ENCODE measurements at regions not wholly inside any gene's neighbourhood (a gene's known extent, or its start where the extent isn't known, plus 50 kb on each side); places are given as distances from the start of the nearest gene placed in this dataset.
"Not testable (repeated sequence)": the region's sequence is repeated elsewhere in the genome, so short reads cannot be mapped to it uniquely, and the experiment has no call there.

- no peak overlapping the region for H3K9ac ChIP-seq (ENCODE audit: low read depth, low read length)
- H3K27me3 ChIP-seq (ENCODE audit: insufficient read depth, low read length) = peaks cover 13% of the 10 kb centered on the region
- WGBS = 96% methylated on average over 5 of the region's 5 CpGs
- no peaks in the 10 kb centered on the region for H3K36me3 ChIP-seq (ENCODE audit: insufficient read depth, low read length)
- peaks cover 12% of the 10 kb centered on the region; the same call in 1 of the 2 replicates for H3K9me3 ChIP-seq (ENCODE audit: insufficient read depth, low read depth, low read length)
- no peak overlapping the region for H3K4me3 ChIP-seq (ENCODE audit: low read length)
- no peak overlapping the region for H3K27ac ChIP-seq (ENCODE audit: low read depth, low read length)
- peaks cover 7% of the 10 kb centered on the region; the same call in 1 of the 2 replicates for H3K4me1 ChIP-seq (ENCODE audit: insufficient read depth, low read length)
Observed at GRCh38 chr15:89015412-89016097, 72.7 kb upstream of the ABHD2 start.

GRCh38 chr15:89016549-89017041 is 71.7 kb upstream of the ABHD2 start:
- Histone ChIP-seq H3K27ac (ENCODE audit: low read depth, low read length) (no peak overlapping the region), H3K9me3 (ENCODE audit: insufficient read depth, low read depth, low read length) (peaks cover 12% of the 10 kb centered on the region; the same call in 1 of the 2 replicates), H3K36me3 (ENCODE audit: insufficient read depth, low read length) (no peaks in the 10 kb centered on the region), H3K27me3 (ENCODE audit: insufficient read depth, low read length) (peaks cover 13% of the 10 kb centered on the region), H3K9ac (ENCODE audit: low read depth, low read length) (no peak overlapping the region), H3K4me3 (ENCODE audit: low read length) (no peak overlapping the region), H3K4me1 (ENCODE audit: insufficient read depth, low read length) (peaks cover 7% of the 10 kb centered on the region; the same call in 1 of the 2 replicates)
- whole genome bisulfite sequencing = 89% methylated on average over 10 of the region's 10 CpGs

GRCh38 chr15:89017370-89018066 is 70.7 kb upstream of the ABHD2 start:
- peak overlapping the region; percentile 32 for H3K4me3 ChIP-seq (ENCODE audit: low read length)
- 13% methylated on average over 38 of the region's 38 CpGs for WGBS
- H3K9ac ChIP-seq (ENCODE audit: low read depth, low read length) = no peak overlapping the region; the same call in 1 of the 2 replicates
- H3K4me1 ChIP-seq (ENCODE audit: insufficient read depth, low read length) = peaks cover 7% of the 10 kb centered on the region; the same call in 1 of the 2 replicates
- peaks cover 12% of the 10 kb centered on the region; the same call in 1 of the 2 replicates for H3K9me3 ChIP-seq (ENCODE audit: insufficient read depth, low read depth, low read length)
- H3K36me3 ChIP-seq (ENCODE audit: insufficient read depth, low read length) = no peaks in the 10 kb centered on the region
- no peak overlapping the region for H3K27ac ChIP-seq (ENCODE audit: low read depth, low read length)
- peaks cover 13% of the 10 kb centered on the region for H3K27me3 ChIP-seq (ENCODE audit: insufficient read depth, low read length)

- peaks cover 9% of the 10 kb centered on the region; the same call in 1 of the 2 replicates for H3K9me3 ChIP-seq (ENCODE audit: insufficient read depth, low read depth, low read length)
- H3K27ac ChIP-seq (ENCODE audit: low read depth, low read length) = no peak overlapping the region
- H3K4me3 ChIP-seq (ENCODE audit: low read length) = no peak overlapping the region
- 90% methylated on average over 7 of the region's 7 CpGs for WGBS
- no peak overlapping the region for H3K9ac ChIP-seq (ENCODE audit: low read depth, low read length)
- H3K36me3 ChIP-seq (ENCODE audit: insufficient read depth, low read length) = no peaks in the 10 kb centered on the region
- peaks cover 13% of the 10 kb centered on the region for H3K27me3 ChIP-seq (ENCODE audit: insufficient read depth, low read length)
- peaks cover 7% of the 10 kb centered on the region; the same call in 1 of the 2 replicates for H3K4me1 ChIP-seq (ENCODE audit: insufficient read depth, low read length)
Observed at GRCh38 chr15:89018207-89018606, 70.0 kb upstream of the ABHD2 start.

DNA sequence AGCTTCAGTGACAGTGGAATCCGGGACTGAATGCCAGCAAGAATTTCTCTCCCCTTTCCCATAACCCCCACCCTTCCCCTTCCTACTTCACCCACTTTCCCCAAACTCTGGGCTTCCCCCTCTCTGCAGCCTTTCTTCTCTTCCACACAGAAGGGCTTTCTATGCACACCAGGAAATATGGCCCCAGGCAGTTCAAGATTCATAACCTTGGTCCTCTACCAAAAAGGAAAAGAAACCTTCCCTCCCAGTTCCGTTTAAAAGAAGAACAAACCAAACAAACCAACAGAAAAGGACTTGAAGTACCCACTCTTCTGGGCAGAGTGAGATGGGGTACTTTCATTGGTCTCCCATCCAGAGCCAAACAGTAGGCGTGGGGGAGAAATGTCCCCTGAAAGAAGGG is 68.8 kb upstream of the ABHD2 start:
- peaks cover 7% of the 10 kb centered on the region; the same call in 1 of the 2 replicates for H3K4me1 ChIP-seq (ENCODE audit: insufficient read depth, low read length)
- no peaks in the 10 kb centered on the region for H3K36me3 ChIP-seq (ENCODE audit: insufficient read depth, low read length)
- 89% methylated on average over 2 of the region's 3 CpGs for WGBS
- H3K4me3 ChIP-seq (ENCODE audit: low read length) = no peak overlapping the region
- no peak overlapping the region for H3K27ac ChIP-seq (ENCODE audit: low read depth, low read length)
- peaks cover 13% of the 10 kb centered on the region for H3K27me3 ChIP-seq (ENCODE audit: insufficient read depth, low read length)
- H3K9me3 ChIP-seq (ENCODE audit: insufficient read depth, low read depth, low read length) = peaks cover 5% of the 10 kb centered on the region; the same call in 1 of the 2 replicates
- H3K9ac ChIP-seq (ENCODE audit: low read depth, low read length) = no peak overlapping the region

DNA sequence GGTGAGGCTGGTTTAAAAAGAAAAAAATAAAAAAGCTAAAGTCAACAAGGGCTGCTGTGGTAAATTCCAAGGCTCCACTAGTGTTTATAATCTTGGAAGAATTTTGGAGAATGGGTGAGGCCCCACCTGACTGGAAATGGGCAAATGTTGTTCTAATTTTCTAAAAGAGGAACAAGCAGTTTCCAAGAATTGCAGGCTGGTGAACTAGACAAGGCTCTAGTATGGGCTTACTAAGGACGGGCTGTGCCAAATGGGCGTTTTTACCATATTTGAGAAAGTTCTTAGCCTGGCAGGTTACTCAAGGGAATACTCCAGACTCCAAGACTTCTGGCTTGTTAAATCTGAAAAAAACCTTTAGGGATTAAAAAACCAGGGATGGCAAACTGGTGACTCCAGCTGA is 67.0 kb upstream of the ABHD2 start:
- peaks cover 7% of the 10 kb centered on the region; the same call in 1 of the 2 replicates for H3K4me1 ChIP-seq (ENCODE audit: insufficient read depth, low read length)
- H3K27me3 ChIP-seq (ENCODE audit: insufficient read depth, low read length) = peaks cover 13% of the 10 kb centered on the region
- no peaks in the 10 kb centered on the region for H3K36me3 ChIP-seq (ENCODE audit: insufficient read depth, low read length)
- H3K9me3 ChIP-seq (ENCODE audit: insufficient read depth, low read depth, low read length) = no peaks in the 10 kb centered on the region
- WGBS = 91% methylated on average over 2 of the region's 2 CpGs
- H3K27ac ChIP-seq (ENCODE audit: low read depth, low read length) = no peak overlapping the region
- H3K9ac ChIP-seq (ENCODE audit: low read depth, low read length) = no peak overlapping the region
- H3K4me3 ChIP-seq (ENCODE audit: low read length) = no peak overlapping the region

DNA sequence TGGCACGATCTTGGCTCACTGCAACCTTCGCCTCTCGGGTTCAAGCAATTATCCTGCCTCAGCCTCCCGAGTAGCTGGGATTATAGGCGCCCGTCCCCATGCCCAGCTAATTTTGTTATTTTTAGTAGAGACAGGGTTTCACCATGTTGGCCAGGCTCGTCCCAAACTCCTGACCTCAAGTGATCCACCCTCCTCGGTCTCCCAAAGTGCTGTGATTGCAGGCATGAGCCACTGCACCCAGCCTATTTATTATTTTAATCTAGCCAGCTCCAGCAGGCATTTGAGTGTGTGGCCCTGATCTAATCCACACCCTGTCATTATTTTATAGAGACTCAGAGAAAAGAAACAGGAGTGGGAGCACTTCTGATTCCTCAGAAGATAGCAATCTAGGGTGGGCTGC is 66.4 kb upstream of the ABHD2 start:
- not testable (repeated sequence) for H3K36me3 ChIP-seq (ENCODE audit: insufficient read depth, low read length); H3K9ac ChIP-seq (ENCODE audit: low read depth, low read length); H3K4me1 ChIP-seq (ENCODE audit: insufficient read depth, low read length); H3K4me3 ChIP-seq (ENCODE audit: low read length); H3K27ac ChIP-seq (ENCODE audit: low read depth, low read length); H3K9me3 ChIP-seq (ENCODE audit: insufficient read depth, low read depth, low read length)
- H3K27me3 ChIP-seq (ENCODE audit: insufficient read depth, low read length) = peaks cover 12% of the 10 kb centered on the region
- 91% methylated on average over 8 of the region's 8 CpGs for WGBS

DNA sequence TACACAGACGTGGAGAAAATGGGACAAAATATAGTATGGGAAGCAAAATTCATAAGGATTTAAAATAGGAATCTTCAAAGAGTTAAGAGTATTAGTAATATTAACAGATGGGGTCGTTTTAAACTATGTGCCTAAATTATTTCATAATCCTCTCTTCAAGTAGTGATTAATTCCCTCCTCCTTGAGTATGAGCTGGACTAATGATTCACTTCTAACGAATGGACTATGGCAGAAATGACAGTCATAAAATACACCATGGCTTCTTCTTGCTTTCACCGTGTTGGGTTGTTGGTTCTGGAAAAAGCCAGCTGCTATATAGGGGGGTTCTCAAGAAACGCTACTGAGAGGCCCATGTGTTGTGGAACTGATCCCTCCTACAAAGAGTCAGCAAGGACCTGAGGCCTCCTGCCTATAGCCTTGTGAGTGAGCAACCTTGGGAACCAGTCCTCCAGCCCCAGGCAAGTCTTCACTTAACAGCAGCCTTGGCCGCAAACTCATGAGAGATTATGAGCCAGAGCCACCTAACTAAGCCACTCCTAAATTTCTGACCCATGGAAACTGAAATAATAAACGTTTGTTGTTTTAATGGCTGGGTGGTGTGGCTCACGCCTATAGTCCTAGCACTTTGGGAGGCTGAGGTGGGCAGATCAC is 64.8 kb upstream of the ABHD2 start:
- H3K9me3 ChIP-seq (ENCODE audit: insufficient read depth, low read depth, low read length) = no peaks in the 10 kb centered on the region
- H3K4me3 ChIP-seq (ENCODE audit: low read length) = no peak overlapping the region
- 94% methylated on average over 7 of the region's 8 CpGs for WGBS
- peaks cover under 1% of the 10 kb centered on the region; the same call in 1 of the 2 replicates for H3K27me3 ChIP-seq (ENCODE audit: insufficient read depth, low read length)
- no peak overlapping the region for H3K27ac ChIP-seq (ENCODE audit: low read depth, low read length)
- H3K9ac ChIP-seq (ENCODE audit: low read depth, low read length) = no peak overlapping the region
- H3K36me3 ChIP-seq (ENCODE audit: insufficient read depth, low read length) = no peaks in the 10 kb centered on the region
- H3K4me1 ChIP-seq (ENCODE audit: insufficient read depth, low read length) = no peaks in the 10 kb centered on the region; the same call in 1 of the 2 replicates

DNA sequence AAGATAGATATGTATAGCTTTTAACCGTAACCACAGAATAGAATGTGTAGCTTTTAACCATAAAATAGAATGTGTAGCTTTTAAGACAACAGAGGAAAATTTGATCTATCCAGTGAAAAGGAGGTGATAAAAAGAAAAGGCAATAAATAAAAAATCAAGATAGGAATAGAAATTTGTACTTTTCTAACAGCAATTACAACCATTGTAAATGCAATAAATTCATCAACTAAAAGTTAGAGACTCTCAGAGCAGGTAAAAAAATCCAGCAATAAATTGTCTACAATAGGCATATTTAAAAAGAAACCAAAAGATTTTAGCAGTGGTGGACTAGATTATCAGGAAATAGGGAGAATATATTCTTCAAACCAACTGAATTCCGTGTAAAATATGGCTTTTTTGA is 63.8 kb upstream of the ABHD2 start:
- H3K4me3 ChIP-seq (ENCODE audit: low read length) = no peak overlapping the region
- 100% methylated on average over 1 of the region's 2 CpGs for WGBS
- no peak overlapping the region for H3K9ac ChIP-seq (ENCODE audit: low read depth, low read length)
- H3K27me3 ChIP-seq (ENCODE audit: insufficient read depth, low read length) = no peaks in the 10 kb centered on the region
- no peaks in the 10 kb centered on the region; the same call in 1 of the 2 replicates for H3K4me1 ChIP-seq (ENCODE audit: insufficient read depth, low read length)
- H3K36me3 ChIP-seq (ENCODE audit: insufficient read depth, low read length) = no peaks in the 10 kb centered on the region
- no peak overlapping the region for H3K27ac ChIP-seq (ENCODE audit: low read depth, low read length)
- H3K9me3 ChIP-seq (ENCODE audit: insufficient read depth, low read depth, low read length) = no peaks in the 10 kb centered on the region

- Histone ChIP-seq H3K9me3 (ENCODE audit: insufficient read depth, low read depth, low read length) (no peaks in the 10 kb centered on the region), H3K36me3 (ENCODE audit: insufficient read depth, low read length) (no peaks in the 10 kb centered on the region), H3K27ac (ENCODE audit: low read depth, low read length) (no peak overlapping the region), H3K4me3 (ENCODE audit: low read length) (no peak overlapping the region), H3K4me1 (ENCODE audit: insufficient read depth, low read length) (no peaks in the 10 kb centered on the region), H3K27me3 (ENCODE audit: insufficient read depth, low read length) (no peaks in the 10 kb centered on the region), H3K9ac (ENCODE audit: low read depth, low read length) (no peak overlapping the region)
Observed at GRCh38 chr15:89026167-89026566, 62.1 kb upstream of the ABHD2 start.

DNA sequence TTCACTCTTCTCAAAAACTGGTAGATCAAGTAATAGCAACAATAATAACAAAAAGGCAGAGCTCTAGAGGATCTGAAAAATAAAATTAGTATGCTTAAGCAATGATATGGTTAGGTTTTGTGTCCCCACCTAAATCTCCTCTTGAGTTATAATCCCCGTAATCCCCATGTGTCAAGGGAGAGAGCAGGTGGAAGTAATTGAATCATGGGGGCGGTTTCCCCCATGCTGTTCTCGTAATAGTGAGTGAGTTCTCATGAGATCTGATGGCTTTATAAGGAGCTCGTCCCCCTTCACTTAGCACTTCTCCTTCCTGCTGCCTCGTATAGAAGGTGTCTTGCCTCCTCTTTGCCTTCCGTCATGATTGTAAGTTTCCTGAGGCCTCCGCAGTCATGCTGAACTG is 60.2 kb upstream of the ABHD2 start:
- Histone ChIP-seq H3K4me3 (ENCODE audit: low read length) (no peak overlapping the region), H3K9ac (ENCODE audit: low read depth, low read length) (no peak overlapping the region), H3K4me1 (ENCODE audit: insufficient read depth, low read length) (no peaks in the 10 kb centered on the region), H3K36me3 (ENCODE audit: insufficient read depth, low read length) (no peaks in the 10 kb centered on the region), H3K9me3 (ENCODE audit: insufficient read depth, low read depth, low read length) (0 out of 2 replicates have a peak, but pooled peaks cover 3% of the 10 kb centered on the region), H3K27me3 (ENCODE audit: insufficient read depth, low read length) (no peaks in the 10 kb centered on the region), H3K27ac (ENCODE audit: low read depth, low read length) (no peak overlapping the region)
- 84% methylated on average over 7 of the region's 7 CpGs for WGBS
